ENCODE measurements at regions not wholly inside any gene's neighbourhood (a gene's known extent, or its start where the extent isn't known, plus 50 kb on each side); places are given as distances from the start of the nearest gene placed in this dataset.

- no peak for DNase-seq
Observed at GRCh38 chr14:98411154-98411553, 860.8 kb downstream of the BCL11B start.

GRCh38 chr14:98412431-98412830 lies 859.6 kb downstream of the BCL11B start:
- DNase-seq: no peak

DNA sequence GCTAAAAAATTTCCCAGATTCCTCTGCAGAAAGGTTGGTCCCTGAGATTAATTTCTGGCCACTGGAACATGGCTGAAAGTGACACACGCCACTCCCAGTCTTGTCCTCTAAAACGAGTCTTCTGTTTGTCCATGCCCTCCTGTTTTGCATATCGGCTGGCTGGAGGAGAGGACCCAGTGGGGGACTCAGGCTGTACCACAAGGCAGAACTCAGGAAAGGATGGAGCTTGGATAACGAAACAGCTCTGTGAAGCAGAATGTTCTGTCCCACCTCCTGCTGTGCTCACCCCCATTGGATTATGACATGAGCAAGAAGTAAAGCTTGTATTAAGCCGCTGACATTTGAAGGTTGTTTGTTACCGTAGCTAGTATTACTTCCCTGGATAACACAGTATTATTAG lies 856.2 kb downstream of the BCL11B start:
- no peak for DNase-seq

GRCh38 chr14:98417001-98417400 lies 855.0 kb downstream of the BCL11B start:
- DNase-seq: no peak

DNA sequence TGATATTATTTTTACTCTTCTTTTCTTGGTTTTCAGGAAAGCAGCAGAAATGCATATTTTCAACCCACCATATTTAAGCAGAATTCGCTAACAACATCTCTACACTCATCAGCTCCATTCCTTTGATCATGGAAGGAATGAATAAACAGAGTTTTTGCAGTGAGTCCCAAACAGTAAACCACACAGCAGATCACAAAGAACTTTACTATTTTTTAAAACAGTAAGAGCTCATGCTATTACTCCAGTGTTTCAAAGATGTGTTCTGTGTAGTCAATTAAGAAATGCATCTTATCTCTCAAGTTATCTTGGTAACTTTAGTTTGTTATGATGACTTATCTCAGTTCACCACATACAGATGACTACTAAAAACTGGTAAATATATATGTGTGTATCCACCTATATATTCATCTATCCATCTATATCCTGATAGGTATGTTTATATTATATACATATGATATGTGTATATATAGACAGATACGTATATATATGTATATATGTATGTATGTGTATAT lies 843.5 kb downstream of the BCL11B start:
- no peak for DNase-seq

DNA sequence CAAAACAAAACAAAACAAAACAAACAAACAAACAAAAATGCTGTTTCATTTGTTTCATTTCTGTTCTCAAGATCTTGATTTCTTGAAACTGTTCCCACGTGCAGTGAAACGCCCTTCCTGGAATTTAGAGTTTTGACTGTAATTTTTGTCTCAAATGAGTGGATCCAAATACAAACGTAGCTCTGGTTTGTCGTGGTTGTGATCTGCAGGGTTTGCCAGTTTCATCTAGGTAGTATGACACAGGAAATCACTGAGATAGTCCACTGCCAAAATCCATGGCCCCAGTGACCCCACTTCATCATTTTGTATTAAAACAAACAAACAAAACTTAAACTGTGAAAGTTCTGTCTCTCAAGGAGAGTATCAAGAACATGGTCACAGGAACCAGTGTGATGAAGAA lies 838.6 kb downstream of the BCL11B start:
- no peak for DNase-seq

- DNase-seq: no peak
Observed at GRCh38 chr14:98437113-98437512, 834.9 kb downstream of the BCL11B start.

DNA sequence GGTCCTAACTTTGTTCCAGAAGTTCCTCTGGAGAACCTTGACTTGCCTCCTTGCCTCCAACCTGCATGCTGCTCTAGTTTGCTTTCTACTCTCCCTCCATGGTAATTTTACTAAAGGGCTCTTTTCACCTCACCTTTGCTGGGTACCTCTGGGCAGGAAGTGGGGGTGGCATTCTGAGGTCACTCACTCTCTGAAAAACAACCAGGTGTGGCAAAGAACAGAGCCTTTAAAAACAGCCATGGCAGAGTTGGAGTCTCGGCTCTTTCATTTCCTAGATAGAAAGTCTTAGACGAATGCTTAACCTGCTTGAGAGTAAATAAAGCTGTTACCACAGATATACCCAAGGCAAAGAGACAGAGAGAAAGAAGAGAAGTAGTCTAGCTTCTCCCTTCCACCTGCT lies 827.9 kb downstream of the BCL11B start:
- no peak for DNase-seq

- DNase-seq: no peak
Observed at GRCh38 chr14:98445718-98446117, 826.3 kb downstream of the BCL11B start.

DNA sequence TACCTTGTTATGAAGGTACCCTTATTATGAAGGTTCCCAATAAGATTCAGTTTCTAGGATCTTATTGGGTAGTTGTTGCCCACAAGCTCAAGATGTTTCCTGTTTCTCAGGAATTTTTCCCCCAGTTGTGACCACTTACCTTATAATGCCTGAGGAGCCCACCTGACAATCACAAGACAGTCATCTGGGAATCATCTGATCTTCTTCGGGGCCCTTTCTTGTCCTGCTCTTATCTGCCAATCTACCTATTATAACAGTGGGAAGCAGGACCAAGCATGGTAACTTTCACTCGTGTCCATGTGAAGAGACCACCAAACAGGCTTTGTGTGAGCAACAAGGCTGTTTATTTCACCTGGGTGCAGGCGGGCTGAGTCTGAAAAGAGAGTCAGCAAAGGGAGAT lies 825.5 kb downstream of the BCL11B start:
- no peak for DNase-seq

DNA sequence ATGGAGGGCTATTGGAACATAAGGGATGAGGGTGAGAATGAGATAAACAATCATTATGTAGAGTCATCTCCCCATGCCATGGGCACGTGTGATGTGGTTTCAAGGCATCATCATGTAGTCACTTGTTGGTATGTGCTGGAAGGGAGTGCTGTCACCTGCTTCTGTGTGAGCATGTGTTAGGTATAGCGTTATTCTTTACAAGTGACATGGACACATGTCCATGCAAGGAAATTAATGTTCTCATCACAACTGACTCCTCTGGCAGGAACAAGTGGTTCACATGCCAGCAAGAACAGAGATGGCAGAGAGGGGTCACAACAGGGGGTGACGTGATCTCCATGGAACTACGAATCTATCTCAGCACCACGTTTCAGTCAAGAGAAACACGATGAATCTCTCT lies 815.8 kb downstream of the BCL11B start:
- DNase-seq: no peak

GRCh38 chr14:98458702-98459101 lies 813.3 kb downstream of the BCL11B start:
- no peak for DNase-seq

GRCh38 chr14:98462908-98463307 lies 809.1 kb downstream of the BCL11B start:
- DNase-seq: no peak

DNA sequence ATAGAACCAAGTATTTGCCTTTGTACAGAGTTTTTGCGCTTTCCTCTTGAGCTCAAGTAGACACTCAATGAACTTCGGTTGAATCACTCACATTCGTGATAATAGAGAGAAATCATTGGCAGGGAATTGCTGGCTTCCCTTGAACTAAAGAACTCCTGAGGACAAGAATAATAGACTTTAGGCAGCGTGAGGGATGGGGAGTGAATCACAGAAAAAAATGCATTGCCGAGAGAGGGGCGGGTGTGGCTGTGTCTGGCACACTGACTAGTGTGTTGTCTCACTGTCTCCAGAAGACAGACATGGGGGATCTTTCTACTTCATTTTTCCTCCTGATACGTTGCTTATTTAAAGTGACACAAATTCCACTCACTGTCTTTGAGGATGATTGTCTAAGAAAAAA lies 805.2 kb downstream of the BCL11B start:
- DNase-seq: peak; percentile 10

DNA sequence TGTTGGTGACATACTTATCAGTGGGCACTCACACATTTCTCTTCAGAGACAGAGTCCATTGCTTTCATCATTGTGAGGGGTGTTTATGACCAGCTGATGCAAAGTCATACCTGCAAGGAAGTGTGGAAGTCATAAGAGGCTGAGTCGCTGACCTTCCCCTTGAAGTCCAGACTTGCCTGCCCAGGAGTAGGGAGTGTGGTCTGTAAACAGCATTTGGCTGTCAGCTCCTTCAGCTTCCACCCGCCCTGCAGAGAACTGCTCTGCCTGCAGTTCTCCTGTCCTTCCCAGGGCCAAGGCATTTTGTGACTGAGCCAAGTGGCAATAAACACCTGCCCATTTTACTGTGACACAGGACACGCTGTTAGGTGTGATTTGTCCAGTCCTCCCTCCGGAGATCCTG lies 801.3 kb downstream of the BCL11B start:
- DNase-seq: no peak

DNA sequence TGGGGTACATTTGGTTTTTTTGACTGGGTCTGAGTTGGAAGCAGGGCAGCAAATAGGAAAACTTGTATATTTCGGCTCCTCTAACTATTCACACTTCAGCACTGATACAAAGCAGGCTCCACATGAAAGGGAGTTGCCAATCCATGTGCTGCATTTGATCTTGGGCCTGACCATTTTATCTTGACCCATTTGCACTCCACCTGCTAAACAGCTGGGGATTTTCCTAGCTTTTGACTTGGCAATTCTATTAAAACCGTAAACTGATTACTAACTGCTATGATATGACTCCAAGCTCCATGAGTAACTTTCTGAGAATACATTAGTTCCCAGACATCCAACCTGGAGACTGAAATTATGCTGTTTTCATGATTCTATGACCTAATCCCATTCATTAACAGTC lies 797.1 kb downstream of the BCL11B start:
- no peak for DNase-seq

GRCh38 chr14:98477935-98478334 lies 794.1 kb downstream of the BCL11B start:
- no peak for DNase-seq

- DNase-seq: no peak
Observed at GRCh38 chr14:98489115-98489514, 782.9 kb downstream of the BCL11B start.

DNA sequence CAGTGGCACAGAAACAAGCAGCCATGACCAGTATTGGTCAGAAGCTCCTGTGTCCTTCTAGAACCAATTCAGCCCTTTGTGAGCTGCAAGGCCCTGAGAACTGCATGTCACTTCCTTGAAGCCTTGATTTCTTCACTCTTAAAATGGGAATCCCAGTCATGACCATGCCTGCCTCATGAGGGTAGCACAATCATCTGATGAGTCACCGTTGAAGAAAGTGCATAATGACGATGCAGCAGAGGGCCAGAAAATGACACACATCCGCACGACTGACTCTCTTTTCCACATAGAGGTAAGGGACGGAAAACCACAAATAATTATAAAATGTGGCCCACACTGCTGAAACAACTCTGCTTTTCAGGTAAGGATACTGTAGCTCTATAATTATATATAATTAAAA lies 777.4 kb downstream of the BCL11B start:
- DNase-seq: no peak

DNA sequence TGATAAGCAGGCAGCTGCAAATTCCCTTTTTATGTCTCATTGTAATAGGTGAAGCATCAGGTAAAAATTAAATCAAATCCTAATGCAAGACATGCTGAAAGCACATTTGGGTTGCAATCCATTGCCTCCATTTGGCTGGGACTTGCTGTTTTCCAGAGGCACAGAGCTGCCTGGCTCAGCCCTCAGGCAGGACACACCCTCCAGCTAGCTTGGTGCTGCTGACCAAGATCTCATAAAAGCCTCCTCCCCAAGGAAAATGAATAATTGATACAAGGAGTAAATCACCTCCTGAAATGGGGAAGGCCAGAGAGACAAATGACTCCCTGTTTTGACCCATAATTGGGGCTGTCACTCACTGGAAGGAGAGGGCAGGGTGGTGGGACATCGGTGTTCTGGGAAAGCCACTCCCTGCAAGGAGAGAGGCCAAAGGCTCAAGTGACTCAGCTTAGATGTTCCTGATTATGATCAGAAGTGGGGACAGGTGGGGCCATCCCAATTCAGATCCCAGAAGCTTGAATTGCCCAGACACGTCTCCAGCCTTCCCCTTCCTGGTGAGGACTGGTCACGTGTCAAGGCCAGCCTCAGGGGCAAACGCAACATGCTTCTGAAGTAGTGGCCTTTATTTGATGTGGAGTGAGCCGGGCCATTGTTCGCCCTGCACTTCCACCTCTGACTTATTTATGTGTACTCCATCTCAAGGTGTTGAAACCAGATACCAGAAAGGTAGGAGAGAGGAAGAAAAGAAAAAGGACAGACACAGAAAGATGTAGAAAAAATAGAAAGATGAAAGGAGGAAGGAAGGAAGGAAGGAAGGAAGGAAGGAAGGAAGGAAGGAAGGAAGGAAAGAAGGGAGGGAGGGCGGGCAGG lies 773.7 kb downstream of the BCL11B start:
- no peak for DNase-seq

- no peak for DNase-seq
Observed at GRCh38 chr14:98501335-98501734, 770.7 kb downstream of the BCL11B start.

DNA sequence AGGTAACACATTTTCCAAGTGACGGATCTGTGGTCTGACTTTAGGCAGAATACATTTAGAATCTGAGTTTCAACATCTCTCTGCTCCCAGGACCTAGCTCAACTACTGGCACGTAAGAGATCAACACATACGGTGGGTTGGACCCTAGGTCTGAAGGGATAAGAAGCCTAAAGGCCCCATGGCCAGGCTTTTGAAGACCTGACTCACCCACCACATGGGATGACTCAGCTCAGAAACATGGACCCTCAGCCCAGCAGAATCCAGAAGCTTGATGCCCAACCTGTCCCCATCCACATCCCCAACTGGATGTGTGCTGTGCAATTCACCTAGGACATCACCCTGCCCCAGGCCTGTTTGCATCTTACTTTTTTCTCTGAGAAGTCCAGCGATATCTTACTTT lies 770.2 kb downstream of the BCL11B start:
- DNase-seq: no peak

- no peak for DNase-seq
Observed at GRCh38 chr14:98503086-98503815, 768.7 kb downstream of the BCL11B start.

GRCh38 chr14:98507264-98507663 lies 764.7 kb downstream of the BCL11B start:
- no peak for DNase-seq
